WTC11 (cell line): ENCODE measurements at regions not wholly inside any gene's neighbourhood (a gene's known extent, or its start where the extent isn't known, plus 50 kb on each side); places are given as distances from the start of the nearest gene placed in this dataset.

Experiments
- TF ChIP-seq, protein P1 (sequence below): fragments of 200-600 bp; IDR thresholded peaks from 2 replicates; pipeline ENCODE4 v1.8.0; 2022; ENCODE audit warnings: antibody characterized with exemption
- TF ChIP-seq, protein P2 (sequence below): sonication (generic); formaldehyde crosslinking; IDR thresholded peaks from 2 replicates; pipeline ENCODE4 v1.8.1; 2023; ENCODE audit warnings: mild to moderate bottlenecking, missing genetic modification reagents, moderate library complexity

DNA sequence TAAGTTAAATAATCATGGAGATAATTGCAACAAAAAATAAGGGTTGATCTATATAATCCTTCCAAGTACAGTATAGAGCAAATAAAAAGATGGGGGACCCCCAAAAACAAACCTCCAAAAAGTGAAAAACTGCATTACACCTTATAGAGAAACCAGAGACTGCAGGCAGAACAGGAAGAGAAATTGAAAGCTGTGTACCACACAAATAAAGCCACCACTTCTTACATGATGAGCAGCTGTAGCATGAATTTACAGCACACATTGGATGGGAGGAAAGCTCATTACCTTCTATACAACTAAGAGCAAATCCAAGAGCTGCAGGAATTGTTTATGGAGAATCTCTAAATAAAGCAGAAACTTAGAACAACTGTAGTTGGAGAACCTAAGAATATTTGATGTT lies 152.4 kb upstream of the PDE5A start:
- TF ChIP-seq, protein P1, sequence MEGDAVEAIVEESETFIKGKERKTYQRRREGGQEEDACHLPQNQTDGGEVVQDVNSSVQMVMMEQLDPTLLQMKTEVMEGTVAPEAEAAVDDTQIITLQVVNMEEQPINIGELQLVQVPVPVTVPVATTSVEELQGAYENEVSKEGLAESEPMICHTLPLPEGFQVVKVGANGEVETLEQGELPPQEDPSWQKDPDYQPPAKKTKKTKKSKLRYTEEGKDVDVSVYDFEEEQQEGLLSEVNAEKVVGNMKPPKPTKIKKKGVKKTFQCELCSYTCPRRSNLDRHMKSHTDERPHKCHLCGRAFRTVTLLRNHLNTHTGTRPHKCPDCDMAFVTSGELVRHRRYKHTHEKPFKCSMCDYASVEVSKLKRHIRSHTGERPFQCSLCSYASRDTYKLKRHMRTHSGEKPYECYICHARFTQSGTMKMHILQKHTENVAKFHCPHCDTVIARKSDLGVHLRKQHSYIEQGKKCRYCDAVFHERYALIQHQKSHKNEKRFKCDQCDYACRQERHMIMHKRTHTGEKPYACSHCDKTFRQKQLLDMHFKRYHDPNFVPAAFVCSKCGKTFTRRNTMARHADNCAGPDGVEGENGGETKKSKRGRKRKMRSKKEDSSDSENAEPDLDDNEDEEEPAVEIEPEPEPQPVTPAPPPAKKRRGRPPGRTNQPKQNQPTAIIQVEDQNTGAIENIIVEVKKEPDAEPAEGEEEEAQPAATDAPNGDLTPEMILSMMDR, result no peak
- TF ChIP-seq, protein P2, sequence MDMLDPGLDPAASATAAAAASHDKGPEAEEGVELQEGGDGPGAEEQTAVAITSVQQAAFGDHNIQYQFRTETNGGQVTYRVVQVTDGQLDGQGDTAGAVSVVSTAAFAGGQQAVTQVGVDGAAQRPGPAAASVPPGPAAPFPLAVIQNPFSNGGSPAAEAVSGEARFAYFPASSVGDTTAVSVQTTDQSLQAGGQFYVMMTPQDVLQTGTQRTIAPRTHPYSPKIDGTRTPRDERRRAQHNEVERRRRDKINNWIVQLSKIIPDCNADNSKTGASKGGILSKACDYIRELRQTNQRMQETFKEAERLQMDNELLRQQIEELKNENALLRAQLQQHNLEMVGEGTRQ (CRISPR knock-in tag), result no peak
